Activated CD4-positive, CD25-positive, alpha-beta regulatory T cell treated with anti-CD3 and anti-CD28 coated beads, Interleukin-2, amount 50 U/mL, for 24 hours (primary cell): ENCODE measurements at regions not wholly inside any gene's neighbourhood (a gene's known extent, or its start where the extent isn't known, plus 50 kb on each side); places are given as distances from the start of the nearest gene placed in this dataset.
"Not testable (repeated sequence)": the region's sequence is repeated elsewhere in the genome, so short reads cannot be mapped to it uniquely, and the experiment has no call there.

ENCODE experiments used
- ATAC-seq, 2 donors: fragments of 150-1000 bp; cut with Tn5 transposase; one replicate each; pipeline ENCODE4 v1.10.0; 2021; ENCODE audit warnings: mild to moderate bottlenecking in 1 of 2, moderate library complexity in 1 of 2

GRCh38 chr12:11540156-11540555, 109.3 kb upstream of the ETV6 start:
- ATAC-seq = no peak

DNA sequence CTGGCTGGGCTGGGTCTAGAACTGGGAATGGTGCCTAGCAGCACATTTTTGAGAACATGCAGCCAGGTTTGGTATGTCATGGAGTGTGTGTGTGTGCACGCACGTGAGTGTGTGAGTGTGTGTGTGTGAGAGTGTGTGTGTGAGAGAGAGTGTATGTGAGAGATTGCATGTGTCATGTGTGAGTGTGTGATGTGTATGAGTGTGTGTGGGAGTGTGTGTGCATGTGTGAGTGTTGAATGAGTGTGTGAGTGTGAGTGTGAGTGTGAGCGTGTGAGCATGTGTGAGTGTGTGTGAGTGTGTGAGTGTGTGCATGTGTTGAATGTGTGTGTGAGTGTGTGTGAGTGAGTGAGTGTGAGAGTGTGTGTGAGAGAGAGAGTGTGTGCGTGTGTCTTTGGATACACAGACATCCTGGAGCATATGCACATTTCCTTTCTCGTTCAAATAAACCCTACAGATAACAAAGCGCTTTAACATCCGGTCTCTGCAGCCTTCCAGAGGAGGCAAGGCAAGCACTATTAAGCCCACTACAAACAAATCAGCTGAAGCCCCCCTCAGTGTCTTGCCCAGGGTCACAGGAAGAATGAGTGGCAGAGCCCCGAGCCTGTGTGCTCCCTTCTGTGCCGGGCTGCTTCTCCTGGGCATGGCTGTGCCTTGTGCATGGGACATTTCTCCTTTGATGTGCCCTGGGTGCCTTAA, 108.7 kb upstream of the ETV6 start:
- no peak for ATAC-seq

- no peak for ATAC-seq
These were observed 106.9 kb upstream of the ETV6 start for GRCh38 chr12:11542599-11542998.

DNA sequence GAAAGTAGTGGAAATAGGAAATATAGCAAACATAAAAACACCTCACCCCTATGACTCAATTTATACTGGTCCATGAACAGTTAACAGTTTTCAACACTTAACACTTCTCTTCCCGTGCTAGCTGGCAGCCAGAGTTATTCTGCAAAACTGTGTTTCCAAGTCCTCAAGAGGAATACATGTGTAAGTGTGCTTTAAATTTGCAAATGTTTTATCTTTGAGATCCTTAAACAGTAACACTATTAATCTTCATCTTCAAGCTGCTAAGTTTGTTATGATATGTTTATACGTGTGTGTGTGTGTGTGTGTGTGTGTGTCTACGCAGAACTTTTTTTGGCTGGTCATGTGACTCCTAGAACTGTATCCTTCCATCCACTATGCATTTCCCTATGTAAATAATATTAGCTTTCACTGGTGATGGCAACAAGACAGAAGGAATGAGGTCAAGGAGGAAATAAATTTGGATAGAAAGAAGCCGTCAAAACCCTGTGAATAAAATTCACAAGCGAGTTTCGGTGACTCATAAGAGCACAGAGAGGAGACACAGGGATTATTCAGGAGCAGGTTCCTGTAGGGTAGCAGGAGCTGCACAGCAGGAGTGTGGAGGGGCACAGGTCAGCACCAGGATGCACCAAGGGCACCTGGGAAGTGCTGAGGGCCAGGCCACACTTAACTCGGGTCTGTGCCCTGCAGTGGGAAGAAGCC, 105.9 kb upstream of the ETV6 start:
- no peak for ATAC-seq

DNA sequence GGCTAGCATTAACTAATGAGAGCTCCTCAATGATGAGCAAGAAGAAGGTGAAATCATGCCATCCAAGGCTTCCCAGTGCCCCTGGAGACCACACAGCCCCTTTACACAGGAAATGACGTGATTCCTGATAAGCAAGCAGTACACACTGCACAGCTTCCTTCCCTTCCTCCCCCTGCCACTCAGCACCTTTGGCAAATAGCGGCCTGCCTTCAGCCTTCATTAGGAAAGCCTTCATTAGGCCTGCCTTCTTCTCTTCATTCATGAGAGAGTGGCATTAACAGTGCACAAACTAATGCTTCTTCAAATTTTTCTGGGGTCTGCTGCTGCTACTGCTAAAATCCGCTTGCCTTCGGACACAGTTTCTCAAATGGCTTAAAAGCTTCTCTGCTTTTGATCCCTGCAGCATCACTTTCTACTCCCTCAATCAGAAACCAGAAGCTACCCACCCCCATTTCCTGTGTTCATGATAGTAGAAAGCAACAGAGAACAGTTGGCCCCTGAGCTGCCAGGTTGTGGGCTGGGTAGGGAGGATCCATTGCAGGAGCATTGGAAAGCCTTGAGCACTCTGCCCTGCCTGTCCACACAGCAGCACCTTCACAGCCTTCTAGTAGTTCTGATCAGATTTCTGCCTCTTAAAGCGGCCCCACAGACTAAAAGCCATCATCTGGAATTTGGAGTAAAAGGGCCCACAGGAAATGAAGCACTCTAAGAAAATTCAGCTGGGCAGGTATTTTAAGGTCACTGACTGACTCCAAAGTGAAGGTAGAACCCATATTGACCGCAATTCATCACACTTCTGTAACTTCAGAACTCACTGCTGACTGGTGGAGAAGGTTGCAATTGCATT, 103.8 kb upstream of the ETV6 start:
- ATAC-seq = peak; percentile 88 to 89

DNA sequence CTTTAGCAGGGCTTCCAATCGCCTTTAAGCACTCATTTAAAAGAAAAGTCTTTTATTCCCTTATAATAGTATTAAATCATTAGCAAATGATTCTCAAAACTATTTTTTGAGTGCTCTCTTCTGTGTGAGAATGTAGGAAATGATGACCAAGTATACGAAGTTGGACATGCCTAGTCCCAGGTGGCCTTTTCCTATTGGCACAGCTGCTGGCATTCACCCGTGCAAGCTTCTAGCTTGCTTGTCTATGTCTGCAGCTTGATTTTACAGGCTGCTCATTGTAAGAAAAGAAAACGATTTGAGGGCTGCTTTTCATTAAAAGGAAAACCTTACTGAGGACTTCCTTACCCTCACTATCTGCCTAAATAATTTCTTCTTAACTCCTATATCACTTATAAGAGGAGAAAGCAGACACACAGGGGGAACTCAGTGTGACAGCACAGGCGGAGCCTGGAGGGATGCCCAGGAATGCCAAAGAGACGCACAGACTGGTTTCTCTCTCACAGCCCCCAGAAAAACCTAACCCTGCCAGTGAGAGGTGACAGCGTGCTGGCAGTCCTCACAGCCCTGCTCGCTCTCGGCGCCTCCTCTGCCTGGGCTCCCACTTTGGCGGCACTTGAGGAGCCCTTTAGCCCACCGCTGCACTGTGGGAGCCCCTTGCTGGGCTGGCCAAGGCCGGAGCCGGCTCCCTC, 102.7 kb upstream of the ETV6 start:
- ATAC-seq = not testable (repeated sequence)

GRCh38 chr12:11547271-11547646, 102.2 kb upstream of the ETV6 start:
- not testable (repeated sequence) for ATAC-seq

DNA sequence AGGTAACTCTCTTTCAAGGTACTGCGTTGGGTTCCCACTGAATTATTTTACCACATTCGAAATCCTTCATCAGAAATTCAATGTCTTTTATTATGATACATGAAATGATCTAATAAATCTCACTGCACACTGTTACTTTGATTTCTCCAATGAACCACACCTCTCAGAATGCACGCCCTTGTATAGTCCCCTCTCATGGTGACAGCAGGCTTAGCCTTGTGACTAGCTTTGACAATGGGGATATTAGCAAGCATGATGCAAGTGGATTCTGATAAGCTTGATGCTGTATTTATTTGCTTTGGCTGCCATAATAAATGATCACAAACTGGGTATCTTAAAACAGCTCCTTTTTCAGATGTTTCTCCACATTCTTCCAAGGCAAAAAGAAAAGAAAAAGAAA, 100.4 kb upstream of the ETV6 start:
- ATAC-seq = no peak

DNA sequence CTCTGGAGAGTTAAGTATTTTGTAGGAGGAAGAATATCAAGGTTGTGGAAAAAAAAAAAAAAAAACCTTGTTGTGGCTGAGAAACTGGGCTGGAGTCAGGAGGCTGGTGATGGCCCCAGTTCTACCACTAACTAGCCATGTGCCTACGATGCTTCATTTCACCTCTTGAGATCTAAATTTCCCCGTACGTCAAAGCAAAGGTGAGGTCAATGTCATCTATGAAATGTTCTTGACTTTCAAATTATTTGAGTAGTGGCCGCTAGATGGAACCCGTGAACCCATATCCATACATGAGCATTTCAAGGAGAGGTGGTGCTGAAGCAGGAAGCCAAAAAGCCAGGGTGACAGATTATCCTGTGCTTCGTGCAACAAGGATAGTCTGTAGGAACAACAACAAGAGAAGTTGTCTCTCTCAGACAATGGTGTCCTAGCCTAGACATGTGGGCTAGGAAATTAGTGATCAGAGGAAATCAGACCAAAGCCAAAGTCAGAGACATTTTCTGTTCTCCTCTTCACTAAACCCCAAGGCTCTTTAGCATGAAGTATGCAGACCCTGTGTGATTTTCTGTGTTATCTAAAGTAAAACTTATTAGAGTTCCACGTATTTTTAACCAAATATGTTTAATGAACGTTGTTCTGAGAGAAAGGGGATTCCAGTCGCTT, 95.5 kb upstream of the ETV6 start:
- peak; percentile 56 to 70 for ATAC-seq

DNA sequence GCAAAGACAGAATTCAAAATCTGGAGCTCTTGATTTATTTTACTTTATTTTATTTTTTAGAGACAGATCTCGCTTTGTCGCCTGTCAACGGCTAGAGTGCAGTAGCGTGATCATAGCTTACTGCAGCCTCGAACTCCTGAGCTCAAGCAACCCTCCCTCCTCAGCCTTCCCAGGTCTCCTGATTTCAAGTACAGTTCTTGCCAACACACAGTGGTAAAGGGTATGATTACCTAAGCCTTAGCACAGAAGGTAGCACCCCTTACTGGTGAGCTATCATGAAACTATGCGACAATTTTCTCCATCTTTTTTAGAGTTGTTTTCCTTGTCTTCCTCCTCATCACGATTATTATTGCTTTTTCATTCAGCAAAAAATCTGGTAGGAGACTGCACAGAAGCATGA, 94.3 kb upstream of the ETV6 start:
- ATAC-seq = no peak

GRCh38 chr12:11555743-11556625, 93.5 kb upstream of the ETV6 start:
- peak in 1 of 2 donors; percentile 17 for ATAC-seq

- no peak for ATAC-seq
These were observed 92.8 kb upstream of the ETV6 start for GRCh38 chr12:11556682-11557081.

DNA sequence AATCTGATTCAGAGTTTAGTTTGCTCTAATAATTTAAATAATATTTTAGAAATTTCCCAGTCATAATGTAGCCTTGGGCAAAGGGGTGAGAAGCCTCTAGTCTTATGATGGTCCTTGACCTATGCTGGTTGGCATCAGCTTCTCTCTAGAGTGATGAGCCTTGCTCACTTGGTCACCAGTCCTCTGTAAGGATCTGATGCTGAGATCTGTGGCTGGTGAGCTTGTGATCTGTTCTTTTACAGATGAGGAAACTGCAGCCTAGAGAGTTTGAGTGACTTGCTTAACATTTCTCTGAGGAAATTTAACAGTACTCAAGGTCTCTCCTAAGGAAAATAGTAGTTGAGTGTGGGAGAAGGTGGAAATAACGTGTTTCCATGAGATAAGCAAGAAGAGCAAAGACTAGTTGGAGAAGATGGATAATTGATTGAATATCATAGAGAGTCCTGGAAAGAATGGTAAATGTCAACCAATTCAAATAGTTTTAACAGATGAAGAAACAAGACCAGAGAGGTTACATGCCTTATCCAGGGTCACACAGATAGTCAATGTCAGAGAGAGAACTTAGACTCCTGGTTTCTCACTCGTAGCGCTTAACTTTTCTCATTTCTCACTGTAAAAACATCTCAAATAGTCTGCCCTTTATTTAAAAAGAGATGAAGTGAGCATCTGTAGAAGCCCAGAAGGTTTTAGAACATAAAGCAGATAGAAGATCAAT, 89.7 kb upstream of the ETV6 start:
- ATAC-seq = no peak

GRCh38 chr12:11561411-11561810, 88.1 kb upstream of the ETV6 start:
- no peak for ATAC-seq

DNA sequence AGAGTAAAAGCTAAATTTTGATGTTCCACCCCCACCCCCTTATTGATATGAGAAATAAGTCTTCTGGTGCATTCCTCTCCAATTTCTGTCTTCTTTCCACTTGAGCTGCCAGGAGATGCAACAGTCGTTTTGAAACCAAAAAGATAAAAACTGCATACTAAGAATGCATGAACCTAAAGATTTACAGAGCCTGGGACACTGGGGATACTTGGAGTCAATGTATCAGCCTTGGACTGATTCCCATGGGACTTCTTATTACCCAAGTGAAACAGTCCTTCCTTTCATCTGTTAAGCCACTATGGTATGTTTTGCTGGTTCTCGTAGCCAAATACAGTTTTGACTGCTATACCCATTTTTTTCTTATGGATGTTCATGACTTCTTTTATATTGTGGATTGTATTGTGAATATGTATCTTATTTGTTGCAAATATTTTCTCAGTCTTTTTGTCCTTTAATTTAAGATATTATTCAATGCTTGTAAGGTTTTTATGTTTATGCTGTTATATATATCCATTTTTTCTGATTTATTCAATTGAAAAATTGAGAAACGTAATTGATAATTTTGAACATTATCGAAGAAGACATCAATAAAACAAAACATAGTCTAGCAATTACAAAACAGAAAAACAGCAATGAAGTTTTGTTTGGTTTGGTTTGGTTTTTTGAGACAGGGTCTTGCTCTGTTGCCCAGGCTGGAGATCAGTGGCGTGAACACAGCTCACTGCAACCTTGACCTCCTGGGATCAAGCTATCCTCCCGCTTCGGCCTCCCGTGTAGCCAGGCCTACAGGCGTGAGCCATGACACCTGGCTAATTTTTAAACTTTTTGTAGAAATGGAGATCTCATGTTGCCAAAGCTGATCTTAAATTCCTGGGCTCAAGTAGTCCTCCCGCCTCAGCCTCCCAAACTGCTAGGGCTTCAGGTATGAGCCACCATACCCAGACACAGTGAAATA, 85.4 kb upstream of the ETV6 start:
- no peak for ATAC-seq

DNA sequence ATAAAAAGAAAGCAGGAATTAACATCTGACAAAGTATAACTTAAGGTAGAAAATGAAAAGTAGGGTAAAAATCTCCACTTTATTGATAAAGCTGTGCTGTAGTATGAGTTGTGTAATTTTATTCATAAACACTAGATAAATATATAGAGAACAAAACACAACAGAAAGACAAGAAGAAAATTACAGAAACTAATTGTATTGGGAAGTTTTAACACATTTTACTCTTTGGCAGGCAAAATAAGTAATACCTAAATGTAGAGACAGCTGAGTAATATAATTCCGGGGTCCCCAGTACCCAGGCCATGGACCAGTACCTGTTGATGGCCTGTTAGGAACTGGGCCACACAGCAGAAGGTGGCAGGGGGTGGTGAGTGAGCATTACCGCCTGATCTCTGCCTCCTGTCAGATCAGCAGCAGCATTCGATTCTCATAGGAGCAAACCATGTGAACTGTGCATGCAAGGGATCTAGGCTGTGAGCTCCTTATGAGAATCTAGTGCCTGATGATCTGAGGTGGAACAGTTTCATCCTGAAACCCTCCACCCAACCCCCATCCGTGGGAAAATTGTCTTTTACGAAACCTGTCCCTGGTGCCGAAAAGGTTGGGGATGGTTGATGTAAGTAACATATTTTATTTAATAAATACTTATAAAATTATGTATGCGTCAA, 84.4 kb upstream of the ETV6 start:
- no peak for ATAC-seq

DNA sequence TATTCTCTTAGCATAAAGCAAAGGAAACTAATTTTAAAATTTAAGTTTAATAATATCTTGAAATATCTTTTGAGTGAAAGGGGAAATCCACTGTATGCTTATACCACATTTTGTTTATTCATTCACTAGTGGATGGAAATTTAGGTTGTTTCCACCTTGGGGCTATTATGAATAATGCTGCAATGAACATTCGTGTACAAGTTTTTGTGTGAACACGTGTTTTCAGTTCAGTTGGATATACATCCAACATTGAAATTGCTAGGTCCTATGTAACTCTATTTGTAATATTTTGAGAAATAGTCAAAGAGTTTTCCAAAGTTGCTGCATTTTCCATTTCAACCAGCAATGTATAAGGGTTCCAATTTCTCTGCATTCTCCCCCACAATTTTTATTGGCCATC, 83.7 kb upstream of the ETV6 start:
- ATAC-seq = peak in 1 of 2 donors; percentile 10

DNA sequence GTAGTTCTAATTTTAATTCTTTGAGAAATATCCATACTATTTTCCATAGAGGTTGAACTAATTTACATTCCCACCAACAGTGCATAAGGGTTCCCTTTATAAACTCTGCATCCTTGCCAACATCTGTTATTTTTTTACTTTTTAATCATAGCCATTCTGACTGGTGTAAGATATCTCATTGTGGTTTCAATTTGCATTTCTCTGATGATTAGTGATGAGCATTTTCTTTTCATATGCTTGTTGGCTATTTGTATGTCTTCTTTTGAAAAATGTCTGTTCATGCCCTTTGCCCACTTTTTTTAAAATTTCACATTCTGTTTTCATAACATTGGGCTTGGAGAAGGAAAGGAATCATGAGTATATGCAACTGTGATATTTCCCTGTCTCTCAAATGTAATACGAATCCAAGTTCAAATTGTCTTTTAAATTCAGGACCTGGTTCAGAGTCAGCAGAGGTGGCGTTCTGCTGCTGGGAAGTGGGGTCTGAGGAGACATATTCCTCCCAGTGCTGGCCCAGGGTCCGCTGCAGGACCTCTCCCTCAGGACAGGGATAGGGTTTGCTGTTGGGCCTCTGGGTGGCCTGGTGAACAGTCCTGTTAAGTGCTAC, 81.2 kb upstream of the ETV6 start:
- ATAC-seq = no peak
